ENCODE measurements at regions not wholly inside any gene's neighbourhood (a gene's known extent, or its start where the extent isn't known, plus 50 kb on each side); places are given as distances from the start of the nearest gene placed in this dataset.

- TF ChIP-seq CTCF (conservative IDR thresholded peaks at IDR 0.05; ENCODE audit: low read length): no peak
- TF ChIP-seq EZH2phosphoT487 (IDR thresholded peaks at IDR 0.05; ENCODE audit: borderline replicate concordance): no peak
These were observed 224.3 kb upstream of the FGGY start for GRCh38 chr1:59072583-59072947.

All from Loucy (cell line).